ENCODE measurements at regions not wholly inside any gene's neighbourhood (a gene's known extent, or its start where the extent isn't known, plus 50 kb on each side); places are given as distances from the start of the nearest gene placed in this dataset.
"Not testable (repeated sequence)": the region's sequence is repeated elsewhere in the genome, so short reads cannot be mapped to it uniquely, and the experiment has no call there.

DNA sequence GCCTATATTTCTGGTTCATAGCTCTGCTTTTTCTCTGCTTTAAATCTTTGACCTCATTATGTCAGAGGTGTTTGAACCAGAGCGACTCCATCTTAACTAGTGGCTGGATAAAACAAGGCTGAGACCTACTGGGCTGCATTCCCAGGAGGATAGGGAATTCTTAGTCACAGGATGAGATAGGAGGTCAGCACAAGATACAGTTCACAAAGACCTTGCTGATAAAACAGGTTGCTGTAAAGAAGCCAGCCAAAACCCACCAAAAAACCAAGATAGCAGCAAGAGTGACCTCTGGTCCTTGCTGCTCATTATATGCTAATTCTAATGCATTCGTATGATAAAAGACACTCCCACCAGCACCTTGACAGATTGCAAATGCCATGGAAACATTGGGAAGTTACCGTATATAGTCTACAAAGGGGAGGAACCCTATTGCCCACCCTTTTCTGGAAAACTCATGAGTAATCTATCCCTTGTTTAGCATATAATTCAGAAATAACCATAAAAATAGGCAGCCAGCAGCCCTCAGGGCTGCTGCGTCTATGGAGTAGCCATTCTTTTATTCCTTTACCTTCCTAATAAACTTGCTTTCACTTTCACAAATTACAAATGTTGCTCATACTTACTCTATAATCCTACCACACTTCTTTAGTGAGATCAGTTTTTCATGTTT is 193.9 kb downstream of the NAF1 start:
- Histone ChIP-seq H3K27ac (ENCODE audit: low read depth, low read length) (no peak overlapping the region), H3K36me3 (ENCODE audit: low read length) (no peaks in the 10 kb centered on the region), H4K20me1 (ENCODE audit: low read depth, low read length) (no peaks in the 10 kb centered on the region), H3K4me3 (ENCODE audit: insufficient read depth, low read length, poor library complexity, severe bottlenecking) (no peak overlapping the region), H3K27me3 (ENCODE audit: low read length) (no peaks in the 10 kb centered on the region), H3K4me2 (ENCODE audit: low read depth, low read length, poor library complexity, severe bottlenecking) (no peak overlapping the region), H3K9me3 (ENCODE audit: insufficient read depth, low read length) (no peaks in the 10 kb centered on the region), H2AFZ (ENCODE audit: low read depth, low read length, severe bottlenecking) (no peak overlapping the region), H3K79me2 (ENCODE audit: insufficient read depth, low read length) (no peaks in the 10 kb centered on the region), H3F3A (ENCODE audit: insufficient read depth) (no peaks in the 10 kb centered on the region), H3K9me2 (replicated peaks; ENCODE audit: insufficient read depth, low read length) (no peaks in the 10 kb centered on the region), H3K9ac (ENCODE audit: low read length) (no peak overlapping the region)
- TF ChIP-seq, protein P1, sequence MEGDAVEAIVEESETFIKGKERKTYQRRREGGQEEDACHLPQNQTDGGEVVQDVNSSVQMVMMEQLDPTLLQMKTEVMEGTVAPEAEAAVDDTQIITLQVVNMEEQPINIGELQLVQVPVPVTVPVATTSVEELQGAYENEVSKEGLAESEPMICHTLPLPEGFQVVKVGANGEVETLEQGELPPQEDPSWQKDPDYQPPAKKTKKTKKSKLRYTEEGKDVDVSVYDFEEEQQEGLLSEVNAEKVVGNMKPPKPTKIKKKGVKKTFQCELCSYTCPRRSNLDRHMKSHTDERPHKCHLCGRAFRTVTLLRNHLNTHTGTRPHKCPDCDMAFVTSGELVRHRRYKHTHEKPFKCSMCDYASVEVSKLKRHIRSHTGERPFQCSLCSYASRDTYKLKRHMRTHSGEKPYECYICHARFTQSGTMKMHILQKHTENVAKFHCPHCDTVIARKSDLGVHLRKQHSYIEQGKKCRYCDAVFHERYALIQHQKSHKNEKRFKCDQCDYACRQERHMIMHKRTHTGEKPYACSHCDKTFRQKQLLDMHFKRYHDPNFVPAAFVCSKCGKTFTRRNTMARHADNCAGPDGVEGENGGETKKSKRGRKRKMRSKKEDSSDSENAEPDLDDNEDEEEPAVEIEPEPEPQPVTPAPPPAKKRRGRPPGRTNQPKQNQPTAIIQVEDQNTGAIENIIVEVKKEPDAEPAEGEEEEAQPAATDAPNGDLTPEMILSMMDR (IDR thresholded peaks at IDR 0.05; ENCODE audit: insufficient read depth, low read length, poor library complexity, severe bottlenecking), result no peak
- TF ChIP-seq EZH2phosphoT487 (conservative IDR thresholded peaks at IDR 0.05; ENCODE audit: low read length), result no peak

DNA sequence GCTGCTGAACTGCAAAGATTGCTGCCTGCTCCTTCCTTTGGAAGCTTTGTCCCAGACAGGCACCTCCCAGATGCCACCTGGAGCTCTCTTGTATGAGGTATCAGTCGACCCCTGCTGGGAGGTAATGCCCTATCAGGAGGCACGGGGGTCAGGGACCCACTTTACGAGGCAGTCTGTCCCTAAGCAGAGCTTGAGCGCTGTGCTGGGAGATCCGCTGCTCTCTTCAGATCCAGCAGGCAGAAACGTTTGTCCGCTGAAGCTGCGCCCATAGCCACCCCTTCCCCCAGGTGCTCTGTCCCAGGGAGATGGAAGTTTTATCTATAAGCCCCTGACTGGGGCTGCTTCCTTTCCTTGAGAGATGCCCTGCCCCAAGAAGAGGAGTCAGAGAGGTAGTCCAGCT is 197.5 kb downstream of the NAF1 start:
- Histone ChIP-seq H3K27me3 (ENCODE audit: low read length) (no peaks in the 10 kb centered on the region), H3K9me2 (replicated peaks; ENCODE audit: insufficient read depth, low read length) (no peaks in the 10 kb centered on the region), H3K9me3 (ENCODE audit: insufficient read depth, low read length) (no peaks in the 10 kb centered on the region), H3K27ac (ENCODE audit: low read depth, low read length) (no peak overlapping the region), H3K79me2 (ENCODE audit: insufficient read depth, low read length) (no peaks in the 10 kb centered on the region), H4K20me1 (ENCODE audit: low read depth, low read length) (no peaks in the 10 kb centered on the region), H3K9ac (ENCODE audit: low read length) (no peak overlapping the region), H2AFZ (ENCODE audit: low read depth, low read length, severe bottlenecking) (no peak overlapping the region), H3F3A (ENCODE audit: insufficient read depth) (no peaks in the 10 kb centered on the region), H3K4me3 (ENCODE audit: insufficient read depth, low read length, poor library complexity, severe bottlenecking) (no peak overlapping the region), H3K4me2 (ENCODE audit: low read depth, low read length, poor library complexity, severe bottlenecking) (no peak overlapping the region), H3K36me3 (ENCODE audit: low read length) (no peaks in the 10 kb centered on the region)
- TF ChIP-seq EZH2phosphoT487 (conservative IDR thresholded peaks at IDR 0.05; ENCODE audit: low read length), result no peak
- TF ChIP-seq, protein P1 (IDR thresholded peaks at IDR 0.05; ENCODE audit: insufficient read depth, low read length, poor library complexity, severe bottlenecking), result no peak

DNA sequence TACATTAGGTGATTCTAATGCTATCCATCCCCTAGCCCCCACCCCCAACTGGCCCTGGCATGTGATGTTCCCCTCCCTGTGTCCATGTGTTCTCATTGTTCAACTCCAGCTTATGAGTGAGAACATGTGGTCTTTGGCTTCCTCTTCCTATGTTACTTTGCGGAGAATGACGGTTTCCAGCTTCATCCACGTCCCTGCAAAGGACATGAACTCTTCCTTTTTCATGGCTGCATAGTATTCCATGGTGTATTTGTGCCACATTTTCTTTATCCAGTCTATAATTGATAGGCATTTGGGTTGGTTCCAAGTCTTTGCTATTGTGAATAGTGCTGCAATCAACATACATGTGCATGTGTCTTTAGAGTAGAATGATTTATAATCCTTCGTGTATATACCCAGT is 200.7 kb downstream of the NAF1 start:
- H3K27ac ChIP-seq (ENCODE audit: low read depth, low read length); H3K9me3 ChIP-seq (ENCODE audit: insufficient read depth, low read length); H3K79me2 ChIP-seq (ENCODE audit: insufficient read depth, low read length); H3K9ac ChIP-seq (ENCODE audit: low read length); H3K4me2 ChIP-seq (ENCODE audit: low read depth, low read length, poor library complexity, severe bottlenecking); H3F3A ChIP-seq (ENCODE audit: insufficient read depth); H3K4me3 ChIP-seq (ENCODE audit: insufficient read depth, low read length, poor library complexity, severe bottlenecking); H3K27me3 ChIP-seq (ENCODE audit: low read length); H4K20me1 ChIP-seq (ENCODE audit: low read depth, low read length); H3K36me3 ChIP-seq (ENCODE audit: low read length); H2AFZ ChIP-seq (ENCODE audit: low read depth, low read length, severe bottlenecking); H3K9me2 ChIP-seq (replicated peaks; ENCODE audit: insufficient read depth, low read length): not testable (repeated sequence)

DNA sequence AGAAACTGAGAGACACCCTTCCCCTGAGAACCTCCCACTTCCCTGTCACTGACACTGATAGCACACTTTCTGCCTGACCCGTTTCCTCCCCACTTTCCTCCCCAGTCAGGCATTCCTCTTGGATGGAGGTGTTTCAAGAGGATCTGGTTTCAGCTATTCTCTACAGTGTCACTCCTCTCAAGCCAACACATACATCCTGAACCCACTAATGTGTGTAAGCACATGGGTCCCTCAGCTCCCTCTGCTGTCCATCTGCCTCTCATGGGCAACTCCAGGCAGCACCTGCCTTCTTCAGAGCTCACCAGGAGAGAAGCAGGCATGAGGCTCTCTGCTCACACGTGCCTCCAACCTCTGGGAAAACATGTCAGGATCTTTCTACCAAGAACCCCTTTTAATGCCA is 207.6 kb downstream of the NAF1 start:
- H3K9me2 ChIP-seq (replicated peaks; ENCODE audit: insufficient read depth, low read length), result no peaks in the 10 kb centered on the region
- H3K4me3 ChIP-seq (ENCODE audit: insufficient read depth, low read length, poor library complexity, severe bottlenecking), result no peak overlapping the region
- TF ChIP-seq EZH2phosphoT487 (conservative IDR thresholded peaks at IDR 0.05; ENCODE audit: low read length), result no peak
- H3K27me3 ChIP-seq (ENCODE audit: low read length), result no peaks in the 10 kb centered on the region
- no peaks in the 10 kb centered on the region for H3K36me3 ChIP-seq (ENCODE audit: low read length)
- no peak overlapping the region for H2AFZ ChIP-seq (ENCODE audit: low read depth, low read length, severe bottlenecking)
- no peak overlapping the region for H3K4me2 ChIP-seq (ENCODE audit: low read depth, low read length, poor library complexity, severe bottlenecking)
- no peaks in the 10 kb centered on the region for H3K9me3 ChIP-seq (ENCODE audit: insufficient read depth, low read length)
- no peaks in the 10 kb centered on the region for H3K79me2 ChIP-seq (ENCODE audit: insufficient read depth, low read length)
- no peak overlapping the region for H3K9ac ChIP-seq (ENCODE audit: low read length)
- no peaks in the 10 kb centered on the region for H4K20me1 ChIP-seq (ENCODE audit: low read depth, low read length)
- H3K27ac ChIP-seq (ENCODE audit: low read depth, low read length), result no peak overlapping the region
- no peaks in the 10 kb centered on the region for H3F3A ChIP-seq (ENCODE audit: insufficient read depth)

Measured in SU-DHL-6 (cell line).